PC-3 (cell line): ENCODE measurements at regions not wholly inside any gene's neighbourhood (a gene's known extent, or its start where the extent isn't known, plus 50 kb on each side); places are given as distances from the start of the nearest gene placed in this dataset.

Experiments used
- ATAC-seq: fragments of 200-7000 bp; cut with Tn5 transposase; 2 replicates; pipeline ENCODE4 v1.9.1; 2020; ENCODE audit warnings: mild to moderate bottlenecking, moderate library complexity
- BruUV-seq: library from RNA; stranded (reverse); fragments of 400-500 nt; replicated peaks from 2 replicates; lab custom pipeline; 2021; lab: Mats Ljungman, UMichigan
- CTCF ChIA-PET: fragments of 300-600 bp; sonication (Branson Sonifier 250); formaldehyde crosslinking; loops from one replicate; lab custom pipeline; 2022; ENCODE audit warnings: antibody characterized with exemption; lab: Charles Lee
- POLR2A ChIA-PET: fragments of 300-600 bp; sonication (Branson Sonifier 250); formaldehyde crosslinking; loops from one replicate; lab custom pipeline; 2022; ENCODE audit warnings: antibody characterized with exemption; ENCODE audit not compliant: unreplicated experiment; lab: Charles Lee
- DNase-seq: peaks from one replicate; pipeline ENCODE4 v3.0.0-alpha.2; 2015
- H2AFZ ChIP-seq: fragments of 300-600 bp; sonication (generic); 2 replicates; pipeline ENCODE4 v1.6.0; 2016; ENCODE audit warnings: antibody characterized with exemption, low read length
- H3F3A ChIP-seq: fragments of 300-600 bp; sonication (generic); one replicate; pipeline ENCODE4 v1.6.0; 2017; ENCODE audit warnings: antibody characterized with exemption, low read length, control low read depth, mild to moderate bottlenecking; ENCODE audit not compliant: unreplicated experiment
- H3K27ac ChIP-seq: fragments of 300-600 bp; sonication (generic); 2 replicates; pipeline ENCODE4 v1.5.1; 2016; ENCODE audit warnings: mild to moderate bottlenecking, low read length
- H3K27me3 ChIP-seq: fragments of 300-600 bp; sonication (generic); 2 replicates; pipeline ENCODE4 v1.6.1; 2016; ENCODE audit warnings: low read length, mixed read lengths
- H3K36me3 ChIP-seq: fragments of 300-600 bp; sonication (generic); 2 replicates; pipeline ENCODE4 v1.6.1; 2016; ENCODE audit warnings: low read depth, mixed run types, low read length, mixed read lengths
- H3K4me1 ChIP-seq: fragments of 300-600 bp; sonication (generic); 2 replicates; pipeline ENCODE4 v1.5.1; 2016; ENCODE audit warnings: low read length; ENCODE audit not compliant: insufficient read depth
- H3K4me2 ChIP-seq: fragments of 300-600 bp; sonication (generic); 2 replicates; pipeline ENCODE4 v1.6.0; 2016; ENCODE audit warnings: low read length
- H3K4me3 ChIP-seq: fragments of 300-600 bp; sonication (generic); 2 replicates; pipeline ENCODE4 v1.5.1; 2016; ENCODE audit warnings: mild to moderate bottlenecking, low read length, mixed read lengths
- H3K79me2 ChIP-seq: fragments of 300-600 bp; sonication (generic); 2 replicates; pipeline ENCODE4 v1.6.1; 2017; ENCODE audit warnings: low read length, mixed read lengths
- H3K9ac ChIP-seq: fragments of 300-600 bp; sonication (generic); 2 replicates; pipeline ENCODE4 v1.6.0; 2016; ENCODE audit warnings: mild to moderate bottlenecking, low read length
- H3K9me2 ChIP-seq: fragments of 300-600 bp; sonication (generic); replicated peaks from 2 replicates; pipeline ENCODE4 v1.6.1; 2016; ENCODE audit warnings: mixed run types, low read length, mixed read lengths
- H3K9me3 ChIP-seq: fragments of 300-600 bp; sonication (generic); 2 replicates; pipeline ENCODE4 v1.6.1; 2016; ENCODE audit warnings: low read length, mixed read lengths
- H4K20me1 ChIP-seq: fragments of 300-600 bp; sonication (generic); 2 replicates; pipeline ENCODE4 v1.6.1; 2016; ENCODE audit warnings: low read length, mixed read lengths
- CTCF ChIP-seq: fragments of 300-600 bp; sonication (generic); conservative IDR thresholded peaks from 2 replicates; pipeline ENCODE4 v1.5.1; 2017; ENCODE audit warnings: antibody characterized with exemption, low read depth, mild to moderate bottlenecking, low read length
- EZH2 ChIP-seq: fragments of 300-600 bp; sonication (generic); IDR thresholded peaks from one replicate; pipeline ENCODE4 v1.6.1; 2017; ENCODE audit warnings: antibody characterized with exemption, mild to moderate bottlenecking, low read length; ENCODE audit not compliant: unreplicated experiment
- EZH2phosphoT487 ChIP-seq: fragments of 300-600 bp; sonication (generic); IDR thresholded peaks from 2 replicates; pipeline ENCODE4 v1.6.1; 2018; ENCODE audit warnings: mild to moderate bottlenecking, antibody characterized with exemption, low read length, borderline replicate concordance
- intact Hi-C: fragments of 100-400 bp; cut with micrococcal nuclease; formaldehyde crosslinking; loops from 2 replicates; pipeline ENCODE4 v1.9.0; 2023

- Histone ChIP-seq H3K27ac (no peak overlapping the region), H3K9me3 (no peaks in the 10 kb centered on the region), H3K4me3 (no peak overlapping the region), H3F3A (no peaks in the 10 kb centered on the region), H3K4me2 (no peak overlapping the region), H3K4me1 (no peaks in the 10 kb centered on the region), H3K36me3 (no peaks in the 10 kb centered on the region), H3K79me2 (no peaks in the 10 kb centered on the region), H2AFZ (no peak overlapping the region), H4K20me1 (no peaks in the 10 kb centered on the region), H3K27me3 (no peaks in the 10 kb centered on the region), H3K9me2 (no peaks in the 10 kb centered on the region), H3K9ac (no peak overlapping the region)
- ChIA-PET CTCF (no interaction called here), POLR2A (no interaction called here)
- no TSS peak for BruUV-seq
- no peak for ATAC-seq
- intact Hi-C loops = no loop called here
- no peak for DNase-seq
- TF ChIP-seq CTCF = no peak
- no peak for TF ChIP-seq EZH2phosphoT487
- no peak for TF ChIP-seq EZH2
Measured at GRCh38 chrX:81390237-81390636, 188.3 kb downstream of the SH3BGRL start.

- Histone ChIP-seq H3K4me3 (no peak overlapping the region), H3K9ac (no peak overlapping the region), H3K27me3 (no peaks in the 10 kb centered on the region), H3K4me2 (no peak overlapping the region), H3K9me3 (no peaks in the 10 kb centered on the region), H3K27ac (no peak overlapping the region), H3K9me2 (no peaks in the 10 kb centered on the region), H2AFZ (no peak overlapping the region), H3K36me3 (no peaks in the 10 kb centered on the region), H3F3A (no peaks in the 10 kb centered on the region), H3K79me2 (no peaks in the 10 kb centered on the region), H3K4me1 (no peaks in the 10 kb centered on the region), H4K20me1 (no peaks in the 10 kb centered on the region)
- DNase-seq (no peak), ATAC-seq (no peak)
- no peak for TF ChIP-seq EZH2
- TF ChIP-seq CTCF = no peak
- no peak for TF ChIP-seq EZH2phosphoT487
- BruUV-seq = no TSS peak
- POLR2A ChIA-PET = no interaction called here
- CTCF ChIA-PET = no interaction called here
- intact Hi-C loops = no loop called here
Measured at GRCh38 chrX:81392396-81392795, 190.5 kb downstream of the SH3BGRL start.

GRCh38 chrX:81405781-81406180 lies 203.9 kb downstream of the SH3BGRL start:
- no peaks in the 10 kb centered on the region for H3F3A ChIP-seq
- H4K20me1 ChIP-seq = no peaks in the 10 kb centered on the region
- H3K4me3 ChIP-seq = no peak overlapping the region
- no peaks in the 10 kb centered on the region for H3K9me3 ChIP-seq
- CTCF ChIA-PET = no interaction called here
- no peak overlapping the region for H3K27ac ChIP-seq
- H3K27me3 ChIP-seq = no peaks in the 10 kb centered on the region
- no peak overlapping the region for H3K4me2 ChIP-seq
- no peaks in the 10 kb centered on the region for H3K9me2 ChIP-seq
- intact Hi-C loops = no loop called here
- ATAC-seq (no peak), DNase-seq (no peak)
- POLR2A ChIA-PET = no interaction called here
- H3K9ac ChIP-seq = no peak overlapping the region
- H3K79me2 ChIP-seq = no peaks in the 10 kb centered on the region
- no peaks in the 10 kb centered on the region for H3K36me3 ChIP-seq
- no TSS peak for BruUV-seq
- H2AFZ ChIP-seq = no peak overlapping the region
- H3K4me1 ChIP-seq = no peaks in the 10 kb centered on the region
- TF ChIP-seq EZH2 (no peak), CTCF (no peak), EZH2phosphoT487 (no peak)
